CD4-positive, alpha-beta T cell treated with Interleukin-17A for 1 hour (primary cell): ENCODE measurements at regions not wholly inside any gene's neighbourhood (a gene's known extent, or its start where the extent isn't known, plus 50 kb on each side); places are given as distances from the start of the nearest gene placed in this dataset.
"Not testable (repeated sequence)": the region's sequence is repeated elsewhere in the genome, so short reads cannot be mapped to it uniquely, and the experiment has no call there.

Experiments
- DNase-seq: peaks from one replicate; pipeline ENCODE4 v3.0.0-alpha.2; 2020

DNA sequence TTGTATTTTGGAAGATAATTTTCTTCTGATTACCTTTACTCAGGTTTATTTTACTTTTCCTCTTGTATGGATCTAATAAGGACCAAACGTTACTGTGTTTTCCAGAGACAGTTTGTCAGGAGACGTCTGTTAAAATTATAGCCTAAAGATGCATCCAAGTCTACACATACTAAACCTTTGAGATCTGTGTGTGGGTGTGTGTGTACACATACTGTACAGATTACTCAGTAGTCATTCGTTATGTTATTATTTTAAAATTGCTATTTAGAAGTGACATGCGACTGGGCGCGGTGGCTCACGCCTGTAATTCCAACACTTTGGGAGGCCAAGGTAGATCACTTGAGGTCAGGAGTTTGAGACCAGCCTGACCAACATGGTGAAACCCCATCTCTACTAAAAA is 51.6 kb upstream of the CNTLN start:
- DNase-seq, result no peak

DNA sequence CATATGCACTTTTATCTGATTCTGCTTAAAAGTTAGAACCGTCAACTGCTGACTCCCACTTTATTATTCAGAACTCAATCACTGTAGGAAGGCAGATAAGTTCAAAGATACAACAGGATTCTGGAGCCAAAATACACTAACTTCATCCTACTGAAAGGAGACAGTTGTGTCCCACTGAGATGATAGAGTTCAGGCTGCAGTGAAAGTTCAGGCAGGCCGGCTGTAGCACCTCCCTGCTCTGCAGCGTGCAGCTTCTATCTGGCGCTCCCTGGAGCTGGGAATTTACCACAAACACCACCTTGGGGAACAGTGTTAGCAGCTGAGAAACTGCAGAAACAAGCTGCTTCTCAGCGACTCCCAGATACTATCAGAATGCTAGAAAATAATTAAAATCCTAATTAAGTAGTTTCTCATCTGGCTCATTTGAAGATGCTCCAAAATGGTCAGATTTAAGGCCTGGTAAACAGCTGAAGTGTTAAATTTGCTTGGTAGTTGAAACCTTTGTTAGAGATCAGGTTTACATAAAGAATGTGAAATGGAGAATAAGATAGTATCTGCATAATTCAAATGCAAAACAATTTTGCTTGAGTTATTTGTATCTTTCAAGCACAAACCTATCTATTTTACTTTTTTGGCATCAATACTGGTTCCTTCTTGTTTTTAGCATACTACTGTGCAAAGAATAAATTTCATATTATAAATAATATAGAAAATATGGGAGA is 52.3 kb upstream of the CNTLN start:
- DNase-seq, result no peak

DNA sequence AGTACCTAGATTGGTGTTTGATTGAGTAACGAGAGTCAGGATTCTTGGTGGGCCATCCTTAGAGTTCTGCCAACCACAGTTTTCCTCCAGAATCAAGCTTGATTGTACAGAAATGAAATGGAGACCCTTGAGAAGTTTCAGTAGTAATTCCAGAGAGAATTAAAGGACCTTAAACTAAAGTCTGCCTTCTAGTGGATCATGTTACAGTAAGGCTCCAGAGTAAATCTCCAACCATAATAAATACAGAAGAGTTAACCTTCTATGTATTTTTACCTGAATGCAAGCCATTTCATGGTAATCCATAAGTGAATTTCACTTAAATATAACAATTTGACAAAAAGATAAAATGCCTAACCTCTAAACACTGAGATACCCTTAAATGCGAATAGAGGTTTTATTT is 53.0 kb upstream of the CNTLN start:
- DNase-seq, result no peak

DNA sequence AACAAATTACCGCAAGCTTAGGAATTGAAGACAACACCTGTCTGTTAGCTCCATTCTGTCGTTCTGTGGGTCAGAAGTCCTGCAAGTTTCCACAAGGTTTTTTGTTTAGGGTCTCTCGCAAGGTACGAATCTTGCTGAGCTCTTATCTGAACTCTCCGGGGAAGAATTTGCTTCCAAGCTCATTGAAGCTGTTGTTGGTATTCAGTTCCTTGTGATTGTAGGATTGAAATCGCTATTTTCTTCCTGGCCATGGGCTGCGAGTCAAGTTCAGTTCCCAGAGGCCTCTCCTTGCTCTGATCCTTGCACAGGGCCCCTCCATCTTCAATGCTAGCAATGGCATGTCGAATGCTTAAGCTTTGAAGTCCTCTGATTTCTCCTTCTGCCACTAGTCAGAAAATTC is 53.5 kb upstream of the CNTLN start:
- no peak for DNase-seq

DNA sequence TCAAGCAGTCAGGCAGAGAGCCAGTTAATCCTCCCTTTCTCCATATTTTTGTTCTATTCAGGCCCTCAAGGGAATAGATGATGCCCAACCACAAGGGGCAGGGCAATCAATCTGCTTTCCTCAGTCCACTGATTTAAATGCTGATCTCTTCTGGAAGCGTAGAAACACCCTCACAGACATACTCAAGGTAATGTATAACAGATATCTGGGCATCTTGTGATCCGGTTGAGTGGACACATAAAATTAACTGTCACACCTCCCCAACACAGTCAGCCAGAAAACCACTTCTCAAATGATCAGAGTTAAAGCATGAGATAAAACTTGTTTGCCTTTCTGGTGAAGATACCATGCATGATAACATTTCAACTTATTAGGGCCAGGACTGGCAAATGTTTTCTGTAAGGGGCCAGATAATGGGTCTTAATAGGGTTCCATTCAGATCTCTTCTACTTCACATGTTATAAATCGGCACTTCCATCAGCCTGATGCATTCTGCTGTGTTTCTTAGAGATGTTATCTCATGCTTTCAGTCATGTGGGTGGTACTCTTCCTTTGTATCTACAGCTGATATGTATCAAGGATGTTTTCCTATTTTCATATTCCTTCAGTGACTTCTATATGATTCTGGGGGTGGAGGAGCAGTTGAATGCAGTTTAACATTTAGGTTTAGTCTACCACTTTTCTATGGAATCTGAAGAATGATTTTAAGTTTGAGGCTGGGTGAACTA is 58.9 kb upstream of the CNTLN start:
- DNase-seq, result no peak

DNA sequence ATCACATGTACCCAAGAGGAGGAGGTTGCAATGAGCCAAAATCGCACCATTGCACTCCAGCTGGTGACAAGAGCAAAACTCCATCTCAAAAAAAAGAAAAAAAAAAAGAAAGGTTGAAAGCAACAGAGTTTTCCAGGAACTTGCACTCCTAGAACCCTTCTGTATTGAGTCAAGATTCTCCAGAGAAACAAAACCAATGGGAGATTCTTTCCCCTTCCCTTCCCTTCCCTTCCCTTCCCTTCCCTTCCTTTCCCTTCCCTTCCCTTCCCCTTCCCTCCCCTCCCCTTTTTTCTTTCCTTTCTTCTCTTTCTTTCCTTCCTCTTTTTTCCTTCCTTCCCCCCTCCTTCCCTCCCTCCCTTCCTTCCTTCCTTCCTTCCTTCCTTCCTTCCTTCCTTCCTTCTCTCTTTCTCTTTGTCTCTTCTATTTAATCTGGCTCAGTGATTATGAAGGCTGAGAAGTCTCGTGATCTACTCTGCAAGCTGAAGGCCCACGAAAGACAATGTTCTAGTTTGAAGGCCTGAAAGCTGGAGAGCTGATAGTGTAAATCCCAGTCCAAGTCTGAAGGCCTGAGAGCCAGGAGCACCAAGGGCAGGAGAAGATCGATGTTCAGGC is 59.6 kb upstream of the CNTLN start:
- no peak for DNase-seq

DNA sequence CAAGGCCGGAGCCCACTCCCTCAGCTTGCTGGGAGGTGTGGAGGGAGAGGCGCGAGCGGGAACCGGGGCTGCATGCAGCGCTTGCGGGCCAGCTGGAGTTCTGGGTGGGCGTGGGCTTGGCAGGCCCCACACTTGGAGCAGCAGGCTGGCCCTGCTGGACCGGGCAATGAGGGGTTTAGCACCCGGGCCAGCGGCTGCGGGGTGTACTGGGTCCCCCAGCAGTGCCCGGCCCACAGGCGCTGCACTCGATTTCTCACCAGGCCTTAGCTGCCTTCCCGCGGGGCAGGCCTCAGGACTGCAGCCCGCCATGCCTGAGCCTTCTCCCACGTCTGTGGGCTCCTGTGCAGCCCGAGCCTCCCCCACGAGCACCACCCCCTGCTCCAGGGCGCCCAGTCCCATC is 62.3 kb upstream of the CNTLN start:
- DNase-seq, result not testable (repeated sequence)

DNA sequence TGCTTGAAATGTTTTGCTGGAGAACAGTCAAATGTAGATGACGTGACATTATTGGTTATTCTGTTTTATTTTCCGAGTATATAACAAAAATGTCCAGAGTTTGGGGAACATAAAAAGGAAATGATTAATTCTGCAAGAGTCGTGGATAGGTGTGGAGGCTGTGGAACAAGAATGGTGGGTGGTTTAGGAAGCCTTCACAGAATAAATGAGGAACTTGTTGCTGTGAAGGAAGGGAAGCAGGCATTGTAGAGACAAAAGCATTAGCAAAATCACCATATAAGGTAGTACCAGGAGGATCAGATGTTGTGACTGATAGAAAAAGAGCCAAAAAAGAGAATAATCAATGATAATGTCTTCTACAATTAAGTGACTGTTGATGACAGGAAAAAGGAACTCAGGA is 66.2 kb upstream of the CNTLN start:
- DNase-seq, result no peak

DNA sequence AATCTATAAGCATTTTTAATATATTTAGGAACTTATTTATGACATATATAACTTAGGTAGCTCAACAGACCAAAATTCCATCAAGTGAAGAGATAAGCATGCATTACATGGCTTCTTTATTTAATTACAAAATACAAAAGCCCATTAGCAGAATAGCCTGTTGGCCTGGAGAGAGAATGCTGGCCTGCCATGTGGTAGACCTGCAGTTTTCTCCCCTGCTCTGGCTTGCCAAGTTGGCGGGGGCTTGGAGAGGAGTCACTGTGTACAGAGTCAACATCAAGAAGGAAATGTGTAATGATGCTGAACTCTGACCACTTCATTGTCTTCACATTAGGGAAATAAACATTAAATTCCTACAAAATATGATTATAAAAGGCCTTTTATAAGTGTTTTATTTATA is 69.8 kb upstream of the CNTLN start:
- DNase-seq, result no peak

DNA sequence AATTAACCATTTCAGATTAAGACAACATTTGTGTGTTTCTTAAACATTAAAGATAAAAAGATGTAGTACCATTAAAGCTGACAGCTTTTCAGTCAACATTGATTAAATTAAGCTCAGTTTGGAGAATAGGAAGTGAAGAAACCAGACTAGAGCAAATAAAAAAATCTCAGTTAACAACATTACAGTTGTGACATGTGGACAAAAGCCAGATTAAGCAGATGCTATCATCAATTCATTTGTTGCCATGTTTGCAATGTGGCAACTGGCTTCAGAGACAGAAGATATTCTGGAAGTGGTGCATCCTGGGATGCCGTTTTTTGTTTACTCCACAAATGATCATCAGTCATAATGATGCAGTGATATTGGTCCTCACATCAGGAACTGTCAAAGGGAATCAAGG is 70.3 kb upstream of the CNTLN start:
- no peak for DNase-seq

DNA sequence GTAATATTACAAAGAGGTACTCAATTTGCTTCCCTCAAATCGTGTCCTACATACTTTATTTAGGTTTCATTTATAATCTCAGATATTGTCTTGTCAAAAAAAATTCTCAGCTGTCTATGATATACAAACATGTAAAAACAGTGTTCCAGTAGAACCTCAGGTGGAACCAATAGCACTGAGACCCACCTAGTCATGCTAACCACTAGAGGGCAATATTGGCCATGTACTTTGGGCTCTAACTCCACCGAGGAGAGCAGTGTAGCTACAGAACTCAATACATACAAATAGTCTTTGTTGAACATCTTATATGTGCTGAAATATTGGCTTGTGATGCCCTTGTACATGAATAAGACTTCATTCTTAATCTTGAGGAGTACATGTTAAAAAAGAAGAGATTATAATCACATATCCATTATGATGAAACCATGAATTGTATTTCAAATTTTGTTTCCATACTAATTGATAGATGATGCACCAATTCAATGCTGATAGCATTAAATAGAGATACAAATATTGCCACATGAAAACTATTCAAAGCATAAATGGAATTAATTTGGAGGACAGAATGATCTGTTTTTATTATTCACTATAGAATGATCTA is 71.2 kb upstream of the CNTLN start:
- peak; percentile 3 for DNase-seq

DNA sequence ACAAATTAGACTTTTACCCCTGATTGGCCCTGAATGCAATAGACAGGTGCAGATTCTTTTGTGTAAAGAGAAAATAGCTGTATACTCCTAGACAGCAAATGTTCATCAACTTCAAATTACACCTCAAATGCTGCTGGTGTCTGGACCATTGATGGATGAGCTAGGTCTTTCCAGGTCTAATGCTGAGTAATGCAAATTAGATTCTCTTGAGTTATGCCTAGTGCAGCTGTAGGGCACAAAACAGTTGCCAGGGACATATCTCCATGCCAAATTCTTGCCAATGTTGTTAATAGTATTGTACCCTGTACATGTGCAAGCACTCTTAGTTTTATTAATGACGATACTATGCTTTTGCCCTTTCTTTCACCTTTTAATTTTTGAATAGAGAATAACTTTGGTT is 72.3 kb upstream of the CNTLN start:
- no peak for DNase-seq

DNA sequence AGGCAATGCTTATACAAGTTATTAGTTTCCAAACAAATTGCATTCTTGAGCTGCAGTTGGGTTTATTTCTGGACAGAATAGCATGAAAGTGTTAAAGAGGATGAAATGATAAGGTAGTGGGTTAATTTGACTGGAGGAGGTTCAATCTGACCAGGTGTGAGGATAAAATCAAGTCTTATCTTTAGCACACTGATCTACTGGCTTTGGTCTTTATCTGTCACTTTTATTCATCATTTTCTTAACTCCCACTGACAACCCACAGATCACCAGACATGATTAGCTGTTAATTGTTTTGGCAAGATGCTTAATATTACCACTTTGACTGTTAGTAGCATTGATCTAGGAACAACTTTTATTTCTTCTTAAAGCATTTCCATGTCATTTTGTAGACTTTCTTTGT is 74.4 kb upstream of the CNTLN start:
- no peak for DNase-seq

DNA sequence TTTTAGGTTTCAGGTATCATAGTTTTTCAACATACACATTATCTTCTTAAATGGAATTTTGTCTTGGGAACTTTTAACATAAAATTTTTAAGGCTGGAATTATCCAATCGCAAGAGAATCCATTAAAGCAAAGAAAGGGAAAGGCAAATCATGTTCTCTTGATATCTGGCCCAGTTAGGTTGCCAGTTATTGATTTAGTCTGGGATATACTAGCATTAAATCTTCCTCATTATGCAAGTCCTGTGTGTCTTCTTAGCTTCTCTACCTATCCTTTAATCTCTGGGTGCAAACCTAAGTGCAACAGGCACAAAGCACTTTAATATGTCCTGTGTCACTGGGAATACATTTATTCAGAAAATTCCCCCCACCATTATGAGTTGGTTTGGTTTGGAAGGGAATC is 75.4 kb upstream of the CNTLN start:
- no peak for DNase-seq

DNA sequence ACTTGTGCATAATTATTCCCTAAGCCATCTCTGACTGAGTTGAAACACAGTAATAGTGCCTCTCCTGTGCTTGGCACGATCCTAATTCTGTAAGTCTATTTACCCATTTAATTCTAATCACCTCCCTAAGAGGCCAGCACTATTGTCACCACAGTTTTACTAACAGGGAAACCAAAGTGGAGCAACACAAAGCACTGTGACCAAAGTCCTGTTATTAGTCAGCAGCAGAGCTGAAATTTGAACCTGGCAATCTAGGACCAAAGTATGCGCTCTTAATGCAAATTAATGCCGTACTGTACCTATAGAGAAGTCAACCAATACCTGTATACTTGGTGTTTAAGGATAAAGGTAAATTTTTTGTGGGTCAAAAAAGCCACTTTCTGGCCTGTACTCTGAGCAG is 77.1 kb upstream of the CNTLN start:
- no peak for DNase-seq

DNA sequence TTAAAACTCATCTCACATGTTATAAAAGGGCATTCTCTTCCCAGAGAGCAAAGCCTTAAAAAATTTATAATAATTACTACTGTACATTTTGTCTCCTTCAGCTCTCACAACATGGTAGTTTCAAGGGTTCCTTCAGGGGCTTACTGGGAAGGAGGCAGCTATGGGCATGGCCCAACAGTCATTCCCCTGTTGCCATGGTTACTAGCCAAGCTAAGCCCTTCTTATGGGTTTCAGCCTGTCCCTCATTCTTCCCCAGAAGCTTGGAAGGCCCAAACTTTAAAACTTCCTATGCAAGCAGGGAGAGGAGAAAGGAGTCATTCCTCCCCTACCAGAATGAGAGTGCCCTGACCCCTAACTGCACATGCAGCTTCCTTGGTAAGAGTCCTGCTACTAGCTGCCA is 82.2 kb upstream of the CNTLN start:
- no peak for DNase-seq

DNA sequence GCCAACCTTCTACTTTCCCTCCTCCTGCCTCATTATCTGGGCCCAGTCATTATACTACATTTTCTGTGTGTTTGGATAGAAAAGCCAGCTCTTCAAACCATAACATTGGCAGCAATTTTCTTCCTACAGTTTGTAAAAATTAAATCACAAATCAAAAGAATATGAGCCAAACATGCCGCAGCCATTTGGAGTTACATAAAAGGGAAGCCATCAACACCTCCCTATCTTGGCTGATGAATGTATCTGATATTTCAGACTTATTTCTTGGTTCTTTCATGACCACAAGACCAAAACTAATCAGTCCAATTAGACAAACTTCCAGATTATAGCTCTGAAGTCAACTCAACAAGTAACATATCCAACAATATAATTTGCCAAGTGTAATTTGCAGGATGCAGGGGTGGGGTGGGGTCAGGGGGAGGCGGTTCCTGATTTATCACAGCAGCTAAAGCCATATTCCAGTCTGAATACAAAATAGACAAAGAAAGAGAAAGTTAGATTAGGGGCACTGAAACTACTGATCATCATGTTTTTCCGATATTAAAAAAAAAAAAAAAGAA is 89.4 kb upstream of the CNTLN start:
- no peak for DNase-seq

DNA sequence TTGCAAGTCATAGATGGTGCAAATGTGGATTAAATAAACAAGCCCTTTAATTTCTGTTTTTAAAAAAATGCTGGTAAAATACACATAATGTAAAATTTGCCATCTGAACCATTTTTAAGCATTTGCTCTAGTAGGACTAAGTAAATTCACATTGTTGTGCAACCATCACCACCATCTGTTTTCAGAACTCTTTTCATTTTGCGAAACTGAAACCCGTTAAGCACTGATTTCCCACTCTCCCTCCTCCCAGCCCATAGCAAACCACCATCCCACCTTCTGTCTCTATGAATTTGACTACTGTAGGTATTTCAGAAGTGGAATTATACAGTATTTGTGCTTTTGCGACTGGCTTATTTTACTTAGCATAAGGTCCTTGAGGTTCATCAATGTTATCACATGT is 103.3 kb upstream of the CNTLN start:
- DNase-seq, result no peak

DNA sequence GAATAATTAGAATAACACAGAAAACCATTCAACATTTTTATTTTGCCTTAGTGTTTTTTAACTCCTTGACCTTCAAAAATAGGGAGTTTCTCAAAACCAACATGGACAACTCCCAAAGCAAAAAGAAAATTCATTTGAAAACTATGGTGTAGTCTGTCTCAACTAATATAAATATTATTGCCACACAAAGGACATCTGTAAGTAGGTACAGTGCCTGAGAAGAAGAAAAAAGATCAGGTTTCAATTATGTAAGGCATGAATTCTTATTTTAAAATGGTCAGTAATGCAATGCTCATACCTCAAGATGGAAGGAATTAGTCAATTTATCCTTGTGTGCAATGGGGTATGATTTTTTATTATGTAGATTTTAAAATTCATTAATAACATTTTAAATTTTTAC is 109.6 kb upstream of the CNTLN start:
- no peak for DNase-seq

DNA sequence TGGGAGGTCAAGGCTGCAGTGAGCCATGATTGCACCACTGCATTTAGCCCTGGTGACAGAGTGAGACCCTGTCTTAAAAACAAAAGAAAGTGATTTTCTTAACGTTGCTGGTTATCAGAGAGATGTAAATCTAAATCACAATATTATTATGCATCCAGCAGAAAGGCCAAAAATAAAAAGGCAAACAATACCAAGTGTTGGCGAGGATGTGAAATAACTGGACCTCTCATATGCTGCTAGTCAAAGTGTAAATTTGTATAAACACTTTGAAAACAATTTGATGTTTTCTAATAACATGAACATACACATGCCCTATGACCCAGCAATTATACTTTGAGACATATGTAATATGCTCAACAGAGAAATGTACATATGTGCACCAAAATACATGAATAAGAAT is 110.7 kb upstream of the CNTLN start:
- no peak for DNase-seq

DNA sequence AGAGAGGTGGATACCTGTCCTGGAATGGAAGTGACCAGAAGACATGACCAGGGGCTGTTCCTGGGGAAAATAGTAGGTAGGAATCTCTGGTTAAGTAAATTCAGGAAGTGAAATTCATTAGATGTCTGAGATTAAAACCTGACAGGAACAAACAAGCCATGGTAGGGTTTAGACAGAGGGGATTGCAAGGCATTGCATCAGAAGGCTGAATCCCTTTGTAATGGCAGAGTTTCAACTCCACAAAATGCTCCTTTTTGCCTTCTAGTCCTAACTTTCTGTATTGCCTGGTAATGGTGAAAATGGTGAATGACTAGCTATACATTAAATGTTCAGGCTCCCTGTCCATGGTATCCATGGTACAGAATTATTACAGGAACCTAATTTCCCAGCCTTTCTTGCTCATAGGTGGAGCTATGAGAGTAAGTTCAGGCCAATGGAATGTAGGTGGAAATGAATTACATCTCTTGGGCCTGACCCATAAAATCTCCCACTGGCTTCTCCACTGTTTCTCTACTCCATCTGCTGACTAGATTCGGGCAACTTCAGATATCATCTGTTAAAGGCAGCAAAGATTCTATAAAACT is 113.4 kb upstream of the CNTLN start:
- DNase-seq, result no peak

DNA sequence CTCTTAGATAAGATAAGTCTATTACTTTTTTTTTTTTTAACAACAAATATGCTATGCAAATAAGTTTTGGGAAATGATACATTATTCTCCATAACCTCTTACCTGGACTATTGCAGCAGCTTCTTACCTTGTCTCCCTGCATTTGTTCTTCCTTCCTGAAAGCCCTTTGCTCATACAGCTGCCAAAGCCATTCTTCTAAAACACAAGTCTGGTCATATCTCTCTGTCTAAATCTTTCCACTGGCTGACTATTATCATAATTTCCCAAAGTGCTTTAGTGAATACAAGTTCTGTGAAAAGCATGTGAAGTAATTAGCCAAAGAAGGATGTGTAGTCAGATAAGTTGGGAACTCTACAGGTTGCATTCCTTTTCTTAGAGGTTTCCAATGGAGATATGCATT is 115.4 kb upstream of the CNTLN start:
- no peak for DNase-seq

DNA sequence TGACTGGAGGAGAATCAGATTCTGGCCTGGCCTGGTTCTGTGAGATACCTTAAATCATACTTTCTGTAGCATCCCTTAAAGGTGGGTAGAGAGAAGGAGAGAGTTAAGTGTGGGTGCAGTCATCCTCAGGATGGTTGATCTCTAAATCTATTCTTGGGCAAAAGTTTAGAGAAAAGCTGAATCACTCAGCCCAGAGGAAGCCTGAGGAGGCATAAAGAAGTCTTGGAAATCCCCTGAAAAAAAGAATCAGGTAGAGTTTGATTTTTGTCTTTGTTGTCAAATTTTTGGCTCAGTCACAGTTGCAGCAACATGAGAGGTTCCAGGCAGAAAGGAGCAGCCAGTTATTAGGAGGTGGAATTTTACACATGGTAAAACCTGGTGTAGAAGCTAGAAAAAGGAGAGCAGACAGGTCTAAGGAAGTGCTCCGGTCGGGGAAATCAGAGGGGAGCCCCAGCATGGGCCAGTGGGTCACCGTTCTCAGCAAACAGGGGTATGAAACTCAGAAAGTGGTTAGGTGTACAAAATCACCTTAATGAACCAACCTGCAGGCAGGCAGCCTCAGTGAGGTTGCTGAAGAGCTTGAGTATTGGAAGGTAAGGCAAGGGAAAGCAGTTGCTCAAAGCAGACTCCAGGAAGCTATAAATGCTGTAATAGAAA is 116.2 kb upstream of the CNTLN start:
- DNase-seq, result no peak
